ENCODE measurements at regions not wholly inside any gene's neighbourhood (a gene's known extent, or its start where the extent isn't known, plus 50 kb on each side); places are given as distances from the start of the nearest gene placed in this dataset.

GRCh38 chr3:109921509-109921908 is 584.2 kb upstream of the DPPA4 start:
- no peak overlapping the region for H2AFZ ChIP-seq (ENCODE audit: control insufficient read depth, low read depth, low read length)
- no peaks in the 10 kb centered on the region for H3K27me3 ChIP-seq (replicated peaks in 1 of 2; ENCODE audit: control insufficient read depth in 2 of 2, insufficient read depth in 2 of 2, low read length in 1 of 2)
- ChIA-PET CTCF (interaction anchor here (0.6 kb wide), 1 partner anchor 482 kb away, joined by 3 read pairs; no protein-coding TSS in a partner anchor), SMC1A (ENCODE audit: uncharacterized antibody, unreplicated experiment) (no interaction called here), POLR2A (no interaction called here), RAD21 (ENCODE audit: unreplicated experiment) (no interaction called here)
- H3K4me2 ChIP-seq (ENCODE audit: control insufficient read depth, insufficient read depth), result no peak overlapping the region
- in situ Hi-C loops (cut with MboI), result no loop called here
- TF ChIP-seq BRCA1 (IDR thresholded peaks at IDR 0.05; ENCODE audit: low read depth, low read length), result no peak
- no peak for TF ChIP-seq ZZZ3 (IDR thresholded peaks at IDR 0.05; ENCODE audit: control insufficient read depth, insufficient read length, low read depth)
- no peak for TF ChIP-seq USF2 (IDR thresholded peaks at IDR 0.05; ENCODE audit: borderline replicate concordance, low read depth, low read length)
- TF ChIP-seq HSF1 (IDR thresholded peaks at IDR 0.05; ENCODE audit: low read depth, low read length), result no peak
- TF ChIP-seq ASH2L (IDR thresholded peaks at IDR 0.05; ENCODE audit: borderline replicate concordance, low read depth), result no peak
- no peak for TF ChIP-seq ZNF274 (IDR thresholded peaks at IDR 0.05; ENCODE audit: insufficient read depth, insufficient read length)
- no peak for TF ChIP-seq POLR2AphosphoS2 (IDR thresholded peaks at IDR 0.05; ENCODE audit: low read depth, low read length)
- no peak for TF ChIP-seq WRNIP1 (IDR thresholded peaks at IDR 0.05; ENCODE audit: borderline replicate concordance, low read depth, low read length)
- TF ChIP-seq IKZF2 (IDR thresholded peaks at IDR 0.05), result no peak
- TF ChIP-seq CBX3 (IDR thresholded peaks at IDR 0.05; ENCODE audit: borderline replicate concordance, low read depth), result no peak
- TF ChIP-seq ESRRA (IDR thresholded peaks at IDR 0.05; ENCODE audit: low read length), result no peak
- no peak for TF ChIP-seq NR2F1 (conservative IDR thresholded peaks at IDR 0.05)
- no peak for TF ChIP-seq ATF7 (IDR thresholded peaks at IDR 0.05; ENCODE audit: low read depth)
- TF ChIP-seq RAD21 (IDR thresholded peaks at IDR 0.05; ENCODE audit: insufficient read depth, low read depth, low read length), result no peak
- TF ChIP-seq PBX3 (IDR thresholded peaks at IDR 0.05; ENCODE audit: insufficient replicate concordance, low read depth, low read length), result no peak
- no peak for TF ChIP-seq ZBTB33 (IDR thresholded peaks at IDR 0.05)
- H4K20me1 ChIP-seq (ENCODE audit: control insufficient read depth, insufficient read depth), result no peaks in the 10 kb centered on the region
- H3K27ac ChIP-seq (ENCODE audit: control insufficient read depth, insufficient read depth), result no peak overlapping the region
- no peaks in the 10 kb centered on the region for H3K36me3 ChIP-seq (ENCODE audit: control insufficient read depth in 2 of 2, insufficient read depth in 2 of 2, low read length in 1 of 2)
- FAIRE-seq (no peak), DNase-seq (ENCODE audit: low read depth, low spot score) (no peak), ATAC-seq (no peak)
- H3K9ac ChIP-seq (ENCODE audit: control insufficient read depth, insufficient read depth, low read length), result no peak overlapping the region
- H3K4me1 ChIP-seq (ENCODE audit: control insufficient read depth, insufficient read depth, low read length), result no peaks in the 10 kb centered on the region
- 66% methylated on average over 5 of the region's 5 CpGs for WGBS (ENCODE audit: insufficient coverage, insufficient replicate concordance, low lambda C conversion rate, missing lambda C conversion rate)
- H3K9me3 ChIP-seq (replicated peaks; ENCODE audit: control insufficient read depth, insufficient read depth, low read length), result no peaks in the 10 kb centered on the region; the same call in 2 of the 3 replicates
- BruUV-seq (replicated peaks), result no TSS peak
- no peaks in the 10 kb centered on the region for H3K79me2 ChIP-seq (ENCODE audit: control insufficient read depth, insufficient read depth, low read length)
- intact Hi-C loops (cut with micrococcal nuclease; ENCODE audit: unreplicated experiment), result no loop called here
- H3K4me3 ChIP-seq, result no peak overlapping the region

Measured in GM12878 (cell line).